HCT116 (cell line): ENCODE measurements at regions not wholly inside any gene's neighbourhood (a gene's known extent, or its start where the extent isn't known, plus 50 kb on each side); places are given as distances from the start of the nearest gene placed in this dataset.

Source experiments
- ATAC-seq: fragments of 200-7000 bp; cut with Tn5 transposase; 2 replicates; pipeline ENCODE4 v1.9.1; 2020; ENCODE audit warnings: mild to moderate bottlenecking, moderate library complexity
- BruUV-seq: library from RNA; stranded (reverse); fragments of 400-500 nt; replicated peaks from 2 replicates; lab custom pipeline; 2021; lab: Mats Ljungman, UMichigan
- CTCF ChIA-PET: fragments of 300-600 bp; sonication (Branson Sonifier 250); formaldehyde crosslinking; loops from one replicate; lab custom pipeline; 2021; ENCODE audit warnings: antibody characterized with exemption; lab: Charles Lee
- POLR2A ChIA-PET: fragments of 300-600, 350-600 bp; sonication (Branson Sonifier 250); formaldehyde crosslinking; loops from one replicate; lab custom pipeline; 2021; ENCODE audit warnings: antibody characterized with exemption; lab: Charles Lee
- RAD21 ChIA-PET, 2 experiments: fragments of 300-600 bp; sonication (Branson Sonifier 250); formaldehyde crosslinking; loops; one replicate each; lab custom pipeline; 2023; ENCODE audit warnings: low total read pairs in 2 of 2; ENCODE audit not compliant: uncharacterized antibody in 2 of 2, unreplicated experiment in 2 of 2, low non-redundant PET in 1 of 2; lab: Charles Lee
- DNase-seq: peaks from one replicate; pipeline ENCODE4 v3.0.0-alpha.2; 2010; ENCODE audit warnings: low read depth, low spot score
- H2AFZ ChIP-seq: fragments of 200-600 bp; shearing (Covaris generic), sonication (generic); 2 replicates; pipeline ENCODE4 v1.6.1; 2017; ENCODE audit warnings: low read depth, mixed run types, mixed read lengths, antibody characterized with exemption, low read length; ENCODE audit not compliant: poor library complexity, severe bottlenecking
- H3K27ac ChIP-seq: 2 replicates; pipeline ENCODE4 v1.5.1; 2012; ENCODE audit warnings: low read depth, low read length
- H3K27me3 ChIP-seq: fragments of 200-600 bp; sonication (generic); 2 replicates; pipeline ENCODE4 v1.6.1; 2016; ENCODE audit warnings: mixed run types, low read length, mixed read lengths; ENCODE audit not compliant: insufficient read depth
- H3K36me3 ChIP-seq, 2 experiments: fragments of 200-500 bp in 1 of 2; fragments of 200-600 bp in 1 of 2; sonication (Bioruptor generic) in 1 of 2; sonication (generic) in 1 of 2; 2 replicates each; pipeline versions ENCODE4 v1.5.1 to v1.6.1; 2014 to 2016; ENCODE audit warnings: low read length in 2 of 2, inconsistent platforms in 1 of 2, mixed read lengths in 1 of 2, mixed run types in 1 of 2; ENCODE audit not compliant: insufficient read depth in 2 of 2, control insufficient read depth in 1 of 2
- H3K4me1 ChIP-seq, 2 experiments: fragments of 200-600 bp in 1 of 2; sonication (generic) in 1 of 2; 2 replicates each; pipeline versions ENCODE4 v1.5.1 to v1.6.1; 2012 to 2017; ENCODE audit warnings: low read length in 2 of 2, inconsistent platforms in 1 of 2, mild to moderate bottlenecking in 1 of 2, mixed read lengths in 1 of 2, mixed run types in 1 of 2, moderate library complexity in 1 of 2; ENCODE audit not compliant: insufficient read depth in 2 of 2, control insufficient read depth in 1 of 2
- H3K4me2 ChIP-seq: fragments of 200-600 bp; sonication (generic); 2 replicates; pipeline ENCODE4 v1.6.1; 2017; ENCODE audit warnings: mixed run types, low read length, mixed read lengths
- H3K4me3 ChIP-seq, 2 experiments: fragments of 200-600 bp in 1 of 2; sonication (generic) in 1 of 2; replicated peaks in 1 of 2; 2 replicates each; pipeline ENCODE4 v1.5.1; 2011 to 2016; ENCODE audit warnings: low read length in 2 of 2, control low read depth in 1 of 2, low read depth in 1 of 2, mild to moderate bottlenecking in 1 of 2, mixed read lengths in 1 of 2, mixed run types in 1 of 2
- H3K79me2 ChIP-seq: fragments of 200-600 bp; sonication (generic); 2 replicates; pipeline ENCODE4 v1.6.1; 2017; ENCODE audit warnings: mild to moderate bottlenecking, mixed run types, low read length, moderate library complexity, mixed read lengths; ENCODE audit not compliant: insufficient read depth
- H3K9ac ChIP-seq: fragments of 200-600 bp; sonication (generic); 2 replicates; pipeline ENCODE4 v1.6.1; 2016; ENCODE audit warnings: low read length, mixed read lengths
- H3K9me2 ChIP-seq: fragments of 200-600 bp; sonication (generic), shearing (Covaris generic); 2 replicates; pipeline ENCODE4 v1.6.1; 2017; ENCODE audit warnings: mixed run types, mild to moderate bottlenecking, moderate library complexity; ENCODE audit not compliant: insufficient read depth
- H3K9me3 ChIP-seq, 2 experiments: fragments of 200-500 bp in 1 of 2; fragments of 200-600 bp in 1 of 2; sonication (Bioruptor generic) in 1 of 2; sonication (generic) in 1 of 2; 2 replicates each; pipeline ENCODE4 v1.6.1; 2014 to 2017; ENCODE audit warnings: low read length in 2 of 2, mixed read lengths in 2 of 2, inconsistent platforms in 1 of 2, low read depth in 1 of 2, mild to moderate bottlenecking in 1 of 2, mixed run types in 1 of 2, moderate library complexity in 1 of 2; ENCODE audit not compliant: control insufficient read depth in 1 of 2, insufficient read depth in 1 of 2
- H4K20me1 ChIP-seq: fragments of 200-600 bp; sonication (generic), shearing (Covaris generic); 2 replicates; pipeline ENCODE4 v1.6.1; 2017; ENCODE audit warnings: mixed run types, mild to moderate bottlenecking, moderate library complexity; ENCODE audit not compliant: insufficient read depth
- ATF3 ChIP-seq: IDR thresholded peaks from 2 replicates; pipeline ENCODE4 v1.6.1; 2012
- CBX3 ChIP-seq: IDR thresholded peaks from 2 replicates; pipeline ENCODE4 v1.6.1; 2012; ENCODE audit warnings: low read depth
- CEBPB ChIP-seq: IDR thresholded peaks from 2 replicates; pipeline ENCODE4 v1.6.1; 2012; ENCODE audit warnings: low read depth
- CTCF ChIP-seq, 3 experiments: fragments of 200-600 bp in 1 of 3; sonication (generic) in 1 of 3; IDR thresholded peaks in 2 of 3; conservative IDR thresholded peaks in 1 of 3; 2 replicates each; pipeline ENCODE4 v1.5.1; 2012 to 2017; ENCODE audit warnings: low read depth in 2 of 3, low read length in 2 of 3, antibody characterized with exemption in 1 of 3, borderline replicate concordance in 1 of 3, control low read depth in 1 of 3, mild to moderate bottlenecking in 1 of 3, mixed read lengths in 1 of 3, mixed run types in 1 of 3, moderate library complexity in 1 of 3; ENCODE audit not compliant: insufficient read depth in 1 of 3
- EGR1 ChIP-seq: IDR thresholded peaks from 2 replicates; pipeline ENCODE4 v1.6.1; 2012; ENCODE audit warnings: low read depth
- ELF1 ChIP-seq: IDR thresholded peaks from 2 replicates; pipeline ENCODE4 v1.6.1; 2012; ENCODE audit warnings: low read depth, borderline replicate concordance
- EZH2 ChIP-seq: fragments of 200-600 bp; sonication (generic); IDR thresholded peaks from 2 replicates; pipeline ENCODE4 v1.6.1; 2017; ENCODE audit warnings: antibody characterized with exemption, mixed run types
- EZH2phosphoT487 ChIP-seq: fragments of 200-600 bp; IDR thresholded peaks from 2 replicates; pipeline ENCODE4 v1.6.1; 2018; ENCODE audit warnings: antibody characterized with exemption, borderline replicate concordance
- JUND ChIP-seq: IDR thresholded peaks from 2 replicates; pipeline ENCODE4 v1.6.1; 2012
- POLR2A ChIP-seq: IDR thresholded peaks from 2 replicates; pipeline ENCODE4 v1.7.0; 2011; ENCODE audit warnings: borderline replicate concordance; ENCODE audit not compliant: insufficient read depth, insufficient read length; ENCODE audit errors: extremely low read depth
- POLR2AphosphoS5 ChIP-seq: IDR thresholded peaks from 2 replicates; pipeline ENCODE4 v1.6.1; 2011; ENCODE audit warnings: mild to moderate bottlenecking, low read depth, low read length, moderate library complexity
- SIN3A ChIP-seq: IDR thresholded peaks from 2 replicates; pipeline ENCODE4 v1.6.1; 2012; ENCODE audit warnings: low read depth
- SP1 ChIP-seq: IDR thresholded peaks from 2 replicates; pipeline ENCODE4 v1.6.1; 2012; ENCODE audit warnings: low read depth
- SRF ChIP-seq: IDR thresholded peaks from 2 replicates; pipeline ENCODE4 v1.6.1; 2012; ENCODE audit warnings: low read depth
- TCF7L2 ChIP-seq: IDR thresholded peaks from 2 replicates; pipeline ENCODE4 v1.7.0; 2011; ENCODE audit warnings: borderline replicate concordance, inconsistent platforms; ENCODE audit not compliant: insufficient read depth, insufficient read length; ENCODE audit errors: extremely low read depth
- ZBTB33 ChIP-seq: IDR thresholded peaks from 2 replicates; pipeline ENCODE4 v1.6.1; 2011; ENCODE audit warnings: mild to moderate bottlenecking, low read length, moderate library complexity; ENCODE audit not compliant: insufficient replicate concordance; ENCODE audit errors: extremely low read depth
- ZFX ChIP-seq: fragments of 450-650 bp; IDR thresholded peaks from 2 replicates; pipeline ENCODE4 v1.6.1; 2017
- ZNF274 ChIP-seq: fragments of 200-500 bp; sonication (Bioruptor generic); IDR thresholded peaks from 2 replicates; pipeline ENCODE4 v1.6.1; 2014; ENCODE audit warnings: mild to moderate bottlenecking, low read depth, low read length, inconsistent platforms
- intact Hi-C: fragments of 100-400 bp; cut with micrococcal nuclease; formaldehyde crosslinking; loops from 2 replicates; pipeline ENCODE4 v1.10.0; 2022

- intact Hi-C loops: no loop called here
- CTCF ChIA-PET: no interaction called here
- DNase-seq: no peak
These were observed 296.4 kb downstream of the TUSC7 start for GRCh38 chr3:117005911-117006522.

GRCh38 chr3:117010318-117010717 lies 300.7 kb downstream of the TUSC7 start:
- intact Hi-C loops: no loop called here
- RAD21 ChIA-PET: no interaction called here
- H2AFZ ChIP-seq: no peak overlapping the region
- no peak overlapping the region for H3K4me3 ChIP-seq
- H3K4me2 ChIP-seq: no peak overlapping the region
- POLR2A ChIA-PET: no interaction called here
- H4K20me1 ChIP-seq: no peaks in the 10 kb centered on the region
- H3K9me2 ChIP-seq: no peaks in the 10 kb centered on the region
- no peaks in the 10 kb centered on the region for H3K27me3 ChIP-seq
- ATAC-seq: no peak
- H3K27ac ChIP-seq: no peak overlapping the region
- H3K4me1 ChIP-seq: no peaks in the 10 kb centered on the region
- no peaks in the 10 kb centered on the region for H3K36me3 ChIP-seq
- no peaks in the 10 kb centered on the region for H3K9me3 ChIP-seq
- DNase-seq: no peak
- no peaks in the 10 kb centered on the region for H3K79me2 ChIP-seq
- H3K9ac ChIP-seq: no peak overlapping the region
- BruUV-seq: no TSS peak
- CTCF ChIA-PET: no interaction called here
- TF ChIP-seq ZFX (no peak), ELF1 (no peak), SIN3A (no peak), ZNF274 (no peak), POLR2AphosphoS5 (no peak), JUND (no peak), EZH2 (no peak), CEBPB (no peak), EZH2phosphoT487 (no peak), TCF7L2 (no peak), ATF3 (no peak), ZBTB33 (no peak), SP1 (no peak), CTCF (IDR thresholded peaks at IDR 0.05 in 2 of 3, conservative IDR thresholded peaks at IDR 0.05 in 1 of 3; ENCODE audit: borderline replicate concordance in 1 of 3, insufficient read depth in 1 of 3, low read depth in 2 of 3, low read length in 2 of 3) (no peak), POLR2A (no peak), SRF (no peak), CBX3 (no peak), EGR1 (no peak)

More at GRCh38 chr3:117005911-117006522, 296.4 kb downstream of the TUSC7 start:
- no peak overlapping the region for H3K9ac ChIP-seq
- no peaks in the 10 kb centered on the region for H3K36me3 ChIP-seq
- ChIA-PET RAD21 (no interaction called here), POLR2A (no interaction called here)
- no peak overlapping the region for H3K27ac ChIP-seq
- no peak overlapping the region for H3K4me2 ChIP-seq
- no peak for TF ChIP-seq ZNF274
- no peak for TF ChIP-seq SIN3A
- no peaks in the 10 kb centered on the region for H3K27me3 ChIP-seq
- ATAC-seq: no peak
- H3K79me2 ChIP-seq: no peaks in the 10 kb centered on the region
- no peaks in the 10 kb centered on the region for H3K4me1 ChIP-seq
- no peaks in the 10 kb centered on the region for H4K20me1 ChIP-seq
- H3K4me3 ChIP-seq: no peak overlapping the region
- BruUV-seq: no TSS peak
- H3K9me2 ChIP-seq: no peaks in the 10 kb centered on the region
- H3K9me3 ChIP-seq: no peaks in the 10 kb centered on the region
- H2AFZ ChIP-seq: no peak overlapping the region
